LNCaP clone FGC (cell line): ENCODE measurements at regions not wholly inside any gene's neighbourhood (a gene's known extent, or its start where the extent isn't known, plus 50 kb on each side); places are given as distances from the start of the nearest gene placed in this dataset.

Experiments
- DNase-seq: peaks from one replicate; pipeline ENCODE4 v3.0.0-alpha.2; 2011; ENCODE audit warnings: low read depth
- H3K4me3 ChIP-seq: 2 replicates; pipeline ENCODE4 v1.5.1; 2011; ENCODE audit warnings: mild to moderate bottlenecking, low read depth, low read length, control low read depth
- TF ChIP-seq, protein P1 (sequence below): IDR thresholded peaks from 2 replicates; pipeline ENCODE4 v1.5.1; 2012; ENCODE audit warnings: mild to moderate bottlenecking; ENCODE audit not compliant: control insufficient read depth, insufficient read depth; ENCODE audit errors: extremely low read depth

DNA sequence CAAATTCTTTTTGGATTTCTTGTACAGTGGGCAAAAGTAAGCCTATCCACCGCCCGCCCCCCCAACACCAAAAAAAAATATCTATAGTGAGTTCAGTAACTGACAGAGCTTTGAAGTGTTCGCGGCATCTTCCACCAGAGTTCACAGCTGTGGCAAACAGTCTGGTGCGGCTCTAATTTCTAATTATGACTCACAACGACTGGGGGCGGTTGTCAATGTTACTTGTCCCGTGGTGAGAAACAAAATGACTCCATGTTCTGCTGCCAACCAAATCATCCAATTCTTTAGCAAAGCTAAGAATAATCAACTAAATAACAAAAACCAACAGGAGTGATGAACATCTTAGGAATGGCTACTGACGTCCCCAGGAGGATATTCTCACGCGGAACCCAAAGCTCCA lies 392.5 kb upstream of the SALL3 start:
- DNase-seq: no peak
- no peak overlapping the region for H3K4me3 ChIP-seq
- TF ChIP-seq, protein P1, sequence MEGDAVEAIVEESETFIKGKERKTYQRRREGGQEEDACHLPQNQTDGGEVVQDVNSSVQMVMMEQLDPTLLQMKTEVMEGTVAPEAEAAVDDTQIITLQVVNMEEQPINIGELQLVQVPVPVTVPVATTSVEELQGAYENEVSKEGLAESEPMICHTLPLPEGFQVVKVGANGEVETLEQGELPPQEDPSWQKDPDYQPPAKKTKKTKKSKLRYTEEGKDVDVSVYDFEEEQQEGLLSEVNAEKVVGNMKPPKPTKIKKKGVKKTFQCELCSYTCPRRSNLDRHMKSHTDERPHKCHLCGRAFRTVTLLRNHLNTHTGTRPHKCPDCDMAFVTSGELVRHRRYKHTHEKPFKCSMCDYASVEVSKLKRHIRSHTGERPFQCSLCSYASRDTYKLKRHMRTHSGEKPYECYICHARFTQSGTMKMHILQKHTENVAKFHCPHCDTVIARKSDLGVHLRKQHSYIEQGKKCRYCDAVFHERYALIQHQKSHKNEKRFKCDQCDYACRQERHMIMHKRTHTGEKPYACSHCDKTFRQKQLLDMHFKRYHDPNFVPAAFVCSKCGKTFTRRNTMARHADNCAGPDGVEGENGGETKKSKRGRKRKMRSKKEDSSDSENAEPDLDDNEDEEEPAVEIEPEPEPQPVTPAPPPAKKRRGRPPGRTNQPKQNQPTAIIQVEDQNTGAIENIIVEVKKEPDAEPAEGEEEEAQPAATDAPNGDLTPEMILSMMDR: no peak

DNA sequence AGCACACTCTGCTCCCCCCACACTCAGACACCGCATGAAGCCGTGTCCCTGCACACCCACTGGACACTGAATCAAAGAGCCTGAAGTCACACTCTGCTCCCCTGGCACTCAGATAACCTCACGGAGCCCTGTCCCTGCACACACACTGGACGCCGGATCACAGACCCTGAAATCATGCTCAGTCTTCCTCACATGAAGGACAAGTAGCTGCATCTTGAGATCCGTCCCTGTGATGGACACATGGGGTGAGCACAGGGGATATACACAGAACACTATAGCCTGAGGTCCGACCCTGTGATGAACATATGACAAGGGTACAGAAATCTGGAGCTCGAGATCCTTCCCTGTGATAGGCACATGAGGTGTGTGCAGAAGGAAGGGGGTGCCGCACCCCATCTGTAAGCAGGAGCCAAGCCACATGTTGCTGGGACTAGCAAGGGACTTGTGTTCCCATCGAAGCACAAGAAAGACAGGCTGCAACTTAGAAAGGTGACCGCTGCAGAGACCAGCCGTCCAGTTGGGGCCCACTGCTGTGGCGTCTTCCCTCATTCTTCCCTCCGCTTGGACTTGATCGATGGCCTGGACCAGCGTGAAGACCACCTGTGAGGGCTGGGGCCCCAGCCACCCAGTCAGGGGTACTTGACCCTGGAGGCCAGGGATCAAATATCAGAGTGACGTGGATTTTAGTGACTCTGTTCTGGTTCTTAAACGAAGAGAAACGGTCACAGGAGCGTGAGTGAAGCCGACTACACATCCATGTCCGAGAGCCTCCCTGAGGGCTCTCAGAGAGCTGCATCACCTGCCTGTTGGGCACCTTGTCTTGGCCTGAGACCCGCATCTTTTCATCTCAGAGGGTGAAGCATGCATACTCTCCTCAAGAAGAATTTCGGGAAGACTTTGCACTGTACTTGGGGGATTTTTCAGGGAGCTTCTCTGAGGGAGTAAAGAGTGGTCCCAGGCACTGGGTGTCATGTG lies 391.7 kb upstream of the SALL3 start:
- TF ChIP-seq, protein P1: no peak
- no peak for DNase-seq

DNA sequence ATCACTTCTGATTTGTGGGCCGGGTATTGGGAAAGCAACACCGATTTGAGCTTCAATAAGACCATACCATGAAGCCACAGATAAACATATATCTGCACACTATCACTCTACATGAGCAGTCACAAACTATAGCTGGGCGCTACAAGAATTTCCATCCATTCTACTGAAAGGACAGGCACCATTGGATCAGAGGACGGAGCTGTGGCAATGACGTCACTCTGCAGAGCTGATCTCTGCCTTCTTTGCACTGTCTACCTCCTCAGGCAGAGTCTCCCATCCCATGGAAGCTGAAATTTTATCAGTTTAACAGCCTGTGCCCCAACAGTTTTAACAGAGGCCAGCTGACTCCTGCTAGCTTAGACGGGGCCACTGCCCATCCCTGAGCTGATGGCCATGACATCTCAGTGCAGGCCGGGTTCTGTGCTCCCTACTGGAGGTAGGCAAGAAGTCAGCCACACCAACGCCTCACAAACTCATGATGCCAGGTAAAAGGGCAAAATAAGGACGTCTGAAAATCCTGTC lies 389.6 kb upstream of the SALL3 start:
- no peak overlapping the region for H3K4me3 ChIP-seq
- DNase-seq: no peak
- TF ChIP-seq, protein P1: no peak

More for the DNA sequence above, 391.7 kb upstream of the SALL3 start:
- no peak overlapping the region for H3K4me3 ChIP-seq

DNA sequence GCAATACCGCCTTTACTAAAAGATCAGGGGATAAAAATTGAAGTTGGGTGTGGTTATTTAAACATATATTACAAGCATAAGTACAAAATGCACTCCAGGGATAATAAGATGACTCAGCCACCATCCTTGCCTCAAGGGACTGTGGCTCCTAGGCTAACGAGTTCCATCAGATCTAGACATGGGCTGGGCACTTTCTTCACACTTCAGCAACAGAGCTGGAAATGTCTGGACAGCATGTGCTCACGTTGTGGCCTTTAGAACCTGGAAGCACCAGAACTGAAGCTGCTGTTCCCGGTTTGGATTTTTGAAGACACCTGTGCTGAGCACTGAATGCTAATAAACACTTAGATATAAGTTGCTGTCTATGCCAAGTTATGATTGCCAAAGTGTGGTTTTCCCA lies 384.2 kb upstream of the SALL3 start:
- no peak overlapping the region for H3K4me3 ChIP-seq
- DNase-seq: no peak
- TF ChIP-seq, protein P1: no peak

DNA sequence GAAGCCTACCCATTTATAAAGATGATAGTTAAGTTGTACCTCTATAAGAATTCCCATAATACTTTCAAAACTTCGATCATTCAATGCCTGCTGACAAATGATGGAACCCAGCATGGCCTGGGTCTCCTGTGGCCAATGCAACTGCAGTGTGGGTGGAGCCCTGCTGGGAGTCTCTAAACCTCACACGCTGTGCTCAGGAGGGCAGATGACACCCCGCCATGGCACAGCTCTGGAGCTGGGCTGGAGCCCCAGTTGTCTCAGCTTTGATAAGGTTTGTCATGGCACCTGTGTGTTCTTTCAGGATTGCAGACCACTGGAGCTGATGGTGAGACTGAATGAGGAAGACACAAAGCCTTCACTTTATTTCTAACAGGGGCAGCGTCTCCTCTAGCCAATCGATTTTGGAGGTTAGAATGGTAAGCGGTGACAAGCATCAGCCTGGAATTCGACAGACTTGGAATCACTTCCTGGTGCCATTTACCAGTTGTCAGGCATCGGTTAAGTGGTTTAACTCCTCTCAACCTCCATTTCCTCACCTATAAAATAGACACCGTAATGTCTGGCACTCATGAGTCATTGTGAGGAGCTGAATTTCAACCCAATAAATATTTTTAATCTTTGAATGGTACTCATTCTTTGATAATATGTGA lies 383.6 kb upstream of the SALL3 start:
- no peak for DNase-seq
- no peak overlapping the region for H3K4me3 ChIP-seq
- TF ChIP-seq, protein P1: no peak

DNA sequence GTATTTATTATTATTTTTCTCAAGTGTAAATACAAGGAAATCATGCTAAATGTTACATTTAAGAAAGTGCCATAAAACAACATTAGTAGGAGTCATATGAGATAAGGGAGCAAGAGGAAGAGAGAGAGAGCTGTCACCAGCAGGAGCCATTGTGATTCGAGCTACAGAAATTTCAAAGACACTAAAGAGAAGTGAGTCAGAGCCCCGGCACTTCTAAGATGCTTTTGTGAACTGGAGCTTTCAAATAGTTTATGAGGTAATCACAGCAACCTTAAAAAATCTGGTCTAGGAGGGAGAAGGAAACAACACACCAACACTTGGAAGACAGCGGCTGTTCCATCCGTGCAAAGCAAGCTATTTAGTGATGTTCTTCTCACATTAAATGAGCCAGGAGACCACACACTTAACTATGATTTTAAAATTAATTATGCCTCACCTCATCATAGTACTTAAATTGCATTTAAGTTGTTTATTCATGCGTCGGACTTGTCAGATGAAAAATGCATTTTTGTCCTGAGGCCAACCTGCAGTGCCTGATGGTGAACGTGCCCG lies 382.7 kb upstream of the SALL3 start:
- H3K4me3 ChIP-seq: no peak overlapping the region
- DNase-seq: no peak
- TF ChIP-seq, protein P1: no peak
